Superior temporal gyrus (tissue), 1 donor: ENCODE measurements at regions not wholly inside any gene's neighbourhood (a gene's known extent, or its start where the extent isn't known, plus 50 kb on each side); places are given as distances from the start of the nearest gene placed in this dataset.
A peak's percentile ranks its signal among the peaks of the same experiment; 100 is the strongest.
"Not testable (repeated sequence)": the region's sequence is repeated elsewhere in the genome, so short reads cannot be mapped to it uniquely, and the experiment has no call there.

Source experiments
- DNase-seq: peaks from one replicate; pipeline ENCODE4 v3.0.0-alpha.2; 2016; ENCODE audit errors: extremely low spot score

- no peak for DNase-seq
These were observed 501.0 kb upstream of the EDIL3 start for GRCh38 chr5:84885485-84886258.

GRCh38 chr5:84881737-84882136, 497.1 kb upstream of the EDIL3 start:
- no peak for DNase-seq

DNA sequence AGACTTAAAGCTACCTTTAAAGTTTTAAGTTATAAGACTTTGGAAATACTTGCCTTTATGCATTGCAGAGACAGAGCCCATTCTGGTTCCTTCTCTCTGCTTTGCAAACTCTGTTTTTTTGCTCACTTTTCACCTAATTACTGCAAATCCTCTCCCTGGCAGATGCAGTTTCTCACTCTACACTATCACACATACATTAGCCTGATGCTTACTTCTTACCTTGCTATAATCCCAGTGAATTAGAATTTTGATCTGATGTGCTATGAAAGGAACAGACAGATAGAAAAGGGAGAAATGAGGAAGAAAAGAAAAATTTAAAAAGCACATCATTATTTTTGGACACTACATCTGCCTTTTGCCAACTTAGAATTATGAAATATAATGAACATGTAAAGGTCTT, 489.5 kb upstream of the EDIL3 start:
- DNase-seq: no peak

DNA sequence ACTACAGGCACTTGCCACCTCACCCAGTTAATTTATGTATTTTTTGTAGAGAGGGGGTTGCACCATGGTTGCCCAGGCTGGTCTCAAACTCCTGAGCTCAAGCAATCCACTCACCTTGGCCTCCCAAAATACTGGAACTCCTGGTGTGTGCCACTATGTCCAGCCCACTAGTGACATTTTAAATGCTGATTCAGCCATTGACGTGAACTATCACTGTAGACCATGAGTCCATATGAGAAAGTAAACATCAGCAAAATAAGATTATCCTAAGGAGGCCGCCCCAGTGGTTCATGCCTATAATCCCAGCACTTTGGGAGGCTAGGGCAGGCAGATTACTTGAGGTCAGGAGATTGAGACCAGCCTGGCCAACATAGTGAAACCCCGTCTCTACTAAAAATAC, 488.1 kb upstream of the EDIL3 start:
- DNase-seq: no peak

DNA sequence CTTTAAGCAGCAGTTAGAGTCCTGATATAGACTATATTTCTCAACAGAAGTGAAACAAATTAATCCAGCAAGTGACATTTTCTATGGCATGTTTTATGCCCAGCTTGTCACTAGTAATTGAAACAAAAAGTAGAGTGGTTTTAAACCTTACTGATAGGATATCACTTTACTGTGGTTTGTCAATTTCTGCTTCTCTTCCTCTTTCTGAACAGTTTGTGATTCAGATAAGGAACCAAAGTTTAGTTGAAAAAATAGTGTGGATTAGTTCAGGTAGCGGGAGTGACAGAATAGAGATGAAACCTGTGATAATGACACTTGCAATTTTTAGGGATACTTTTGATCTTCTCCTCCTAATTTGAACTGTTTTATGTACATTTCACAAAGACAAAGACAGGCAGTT, 485.7 kb upstream of the EDIL3 start:
- no peak for DNase-seq

DNA sequence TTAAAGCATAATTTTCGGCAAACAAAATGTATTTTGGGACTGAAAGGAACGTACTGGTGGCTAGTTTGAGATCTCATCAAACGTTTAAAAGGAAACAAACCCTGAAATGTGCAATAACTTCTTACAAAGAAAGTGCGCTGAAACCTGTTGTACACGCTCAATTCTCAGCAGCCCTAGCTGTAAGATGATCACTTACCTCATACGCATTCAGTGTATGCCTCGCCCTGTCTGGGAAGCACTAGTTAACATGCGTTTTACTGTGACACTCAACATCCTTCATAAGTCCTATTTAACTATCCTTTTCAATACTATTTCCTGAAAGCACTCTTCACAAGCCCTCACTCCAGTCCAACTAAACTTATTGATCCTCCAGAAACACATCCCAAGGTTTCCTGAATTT, 485.0 kb upstream of the EDIL3 start:
- DNase-seq: no peak

- not testable (repeated sequence) for DNase-seq
These were observed 479.3 kb upstream of the EDIL3 start for GRCh38 chr5:84863936-84864335.

DNA sequence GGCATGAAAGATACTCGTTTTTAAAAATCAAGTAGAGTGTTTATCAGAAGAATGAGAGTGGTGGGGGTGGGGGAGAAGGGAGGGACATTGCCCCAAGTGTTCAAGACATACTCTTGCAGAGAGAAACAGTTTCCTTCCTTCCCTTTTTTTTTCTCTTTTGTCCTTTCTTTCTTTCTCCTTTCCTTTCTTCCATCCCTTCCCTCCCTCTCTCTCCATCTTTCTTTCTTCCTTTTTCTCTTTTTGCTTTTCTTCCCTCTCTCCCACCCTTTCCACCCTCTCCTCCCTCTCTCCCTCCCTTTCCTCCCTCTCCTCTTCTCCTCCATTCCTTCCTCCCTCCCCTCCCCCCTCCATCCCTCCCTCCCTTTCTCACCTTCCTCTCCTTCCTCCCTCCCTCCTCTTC, 478.3 kb upstream of the EDIL3 start:
- no peak for DNase-seq

DNA sequence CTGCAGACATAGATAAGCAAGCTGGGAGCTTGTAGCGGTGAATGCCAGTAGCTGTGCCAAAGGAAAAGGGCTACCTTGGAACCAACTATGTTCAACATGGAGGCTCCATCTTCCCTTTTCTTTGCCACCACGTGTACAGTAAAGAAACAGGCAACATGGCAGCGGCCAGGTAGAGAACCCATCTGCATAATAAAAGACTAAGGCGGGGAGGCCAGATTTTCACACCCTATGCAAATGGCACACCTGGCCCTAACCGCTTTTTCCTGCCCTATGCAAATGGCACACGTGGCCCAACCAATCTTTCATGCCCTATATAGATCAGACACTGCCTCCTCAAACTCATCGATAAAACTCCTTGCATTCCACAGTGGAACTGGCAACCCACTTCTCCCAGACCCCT, 477.5 kb upstream of the EDIL3 start:
- DNase-seq: no peak

DNA sequence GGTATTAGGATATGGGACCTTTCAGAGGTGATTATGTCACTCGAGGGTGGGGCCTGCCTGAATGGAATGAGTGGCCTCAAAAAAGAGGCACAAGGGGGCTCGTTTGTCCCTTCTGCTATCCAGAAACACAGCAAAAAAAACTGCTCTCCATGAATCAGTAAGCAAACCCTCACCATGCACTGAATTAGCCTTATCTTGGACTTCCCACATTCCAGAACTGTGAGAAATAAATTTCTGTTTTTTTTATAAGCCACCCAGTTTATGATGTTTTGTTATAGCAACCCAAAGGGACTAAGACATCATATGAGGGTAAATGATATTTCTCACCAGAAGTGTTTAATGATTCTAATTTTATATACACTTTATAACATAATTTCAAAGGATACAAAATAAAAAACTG, 476.6 kb upstream of the EDIL3 start:
- no peak for DNase-seq

GRCh38 chr5:84859056-84859455, 474.4 kb upstream of the EDIL3 start:
- DNase-seq: no peak

DNA sequence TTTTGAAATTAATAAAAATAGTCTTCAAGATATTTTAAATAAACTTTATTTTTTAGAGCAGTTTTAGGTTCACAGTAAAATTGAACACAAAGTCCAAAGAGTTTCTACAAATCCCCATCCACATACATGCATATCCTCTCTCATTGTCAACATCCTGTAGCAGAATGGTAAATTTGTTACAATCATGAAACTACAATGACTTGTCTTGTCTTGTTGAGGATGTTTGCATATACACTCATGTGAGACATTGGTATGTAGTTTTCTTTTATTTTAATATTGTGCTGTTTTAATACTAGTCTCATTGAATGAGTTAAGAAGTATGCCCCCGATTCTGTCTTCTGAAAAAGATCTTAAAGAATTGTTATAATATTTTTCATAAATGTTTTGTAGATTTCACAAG, 447.0 kb upstream of the EDIL3 start:
- DNase-seq: no peak

DNA sequence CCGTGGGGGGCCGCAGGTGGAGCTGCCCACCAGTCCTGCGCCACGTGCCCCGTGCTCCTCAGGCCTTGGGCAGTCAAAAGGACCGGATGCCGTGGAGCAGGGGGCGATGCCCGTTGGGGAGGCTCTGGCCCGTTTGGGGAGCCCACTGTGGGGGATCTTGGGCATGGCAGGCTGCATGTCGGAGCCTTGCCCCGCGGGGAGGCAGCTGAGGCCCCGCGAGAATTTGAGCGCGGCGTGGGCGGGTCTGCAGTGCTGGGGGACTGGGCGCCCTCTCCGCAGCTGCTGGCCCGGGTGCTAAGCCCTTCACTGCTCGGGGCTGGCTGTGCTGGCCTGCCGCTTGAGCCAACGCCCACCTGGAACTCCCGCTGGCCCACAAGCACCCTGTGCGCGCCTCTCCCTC, 445.6 kb upstream of the EDIL3 start:
- no peak for DNase-seq

DNA sequence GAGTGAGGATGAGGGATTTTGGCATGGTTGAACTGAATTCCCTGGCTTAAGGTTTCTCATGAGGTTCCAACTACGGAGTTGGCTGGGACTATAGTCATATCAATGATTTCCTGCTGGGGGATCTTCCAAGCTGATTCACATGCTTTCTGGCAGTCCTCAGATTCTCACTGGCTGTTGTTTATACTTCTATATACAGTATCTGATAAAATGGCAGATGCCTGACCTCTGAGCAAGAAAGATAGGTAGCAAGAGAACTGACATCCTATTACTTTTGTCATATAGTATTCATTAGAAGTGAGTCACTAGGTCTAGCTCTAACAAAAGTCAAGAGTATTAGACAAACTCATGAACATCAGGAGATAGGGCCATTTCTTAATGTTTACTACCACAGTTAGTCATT, 440.9 kb upstream of the EDIL3 start:
- DNase-seq: no peak

GRCh38 chr5:84821924-84822323, 437.2 kb upstream of the EDIL3 start:
- no peak for DNase-seq

GRCh38 chr5:84817953-84818352, 433.3 kb upstream of the EDIL3 start:
- DNase-seq: no peak

GRCh38 chr5:84816746-84817547, 432.3 kb upstream of the EDIL3 start:
- no peak for DNase-seq

GRCh38 chr5:84816160-84816559, 431.5 kb upstream of the EDIL3 start:
- DNase-seq: no peak

DNA sequence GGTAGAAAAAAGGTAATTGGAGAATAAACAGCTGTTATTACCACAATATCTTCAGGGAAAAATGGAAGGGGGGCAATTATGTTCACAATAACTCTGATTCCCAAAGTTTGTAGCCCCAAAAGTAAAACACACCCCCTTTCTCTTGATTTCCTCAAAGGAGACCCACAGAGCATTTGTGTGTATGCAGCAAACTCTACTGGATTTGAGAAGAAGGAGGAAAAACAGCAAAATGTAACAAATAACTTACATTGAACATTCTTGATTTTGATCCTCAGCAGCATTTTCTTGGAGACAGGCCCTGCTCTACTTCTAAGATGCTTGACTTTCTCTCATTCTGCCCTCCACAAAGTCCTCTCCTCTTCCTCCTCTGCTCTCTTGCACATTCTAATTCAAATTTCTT, 420.8 kb upstream of the EDIL3 start:
- DNase-seq: peak; percentile 45

GRCh38 chr5:84796399-84796798, 411.7 kb upstream of the EDIL3 start:
- DNase-seq: no peak

- DNase-seq: no peak
These were observed 409.9 kb upstream of the EDIL3 start for GRCh38 chr5:84794486-84795035.

DNA sequence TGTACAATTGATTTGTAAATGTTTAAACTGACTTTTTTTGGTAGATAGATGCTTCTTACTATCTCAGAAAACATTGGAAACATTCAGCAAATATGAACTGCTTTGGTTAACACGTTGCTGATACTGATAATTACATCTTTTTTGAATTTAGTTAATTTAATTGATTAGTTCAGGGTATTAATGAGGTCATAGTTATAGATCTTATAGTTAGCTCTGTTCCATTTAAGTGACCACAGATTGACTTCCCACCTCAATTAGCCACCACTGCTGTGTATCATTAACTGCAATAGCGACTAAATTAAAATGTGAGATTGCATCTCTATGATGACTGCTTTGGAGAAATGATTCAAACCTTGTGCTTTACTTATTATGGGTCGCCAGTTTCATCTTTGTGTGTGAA, 407.1 kb upstream of the EDIL3 start:
- no peak for DNase-seq

DNA sequence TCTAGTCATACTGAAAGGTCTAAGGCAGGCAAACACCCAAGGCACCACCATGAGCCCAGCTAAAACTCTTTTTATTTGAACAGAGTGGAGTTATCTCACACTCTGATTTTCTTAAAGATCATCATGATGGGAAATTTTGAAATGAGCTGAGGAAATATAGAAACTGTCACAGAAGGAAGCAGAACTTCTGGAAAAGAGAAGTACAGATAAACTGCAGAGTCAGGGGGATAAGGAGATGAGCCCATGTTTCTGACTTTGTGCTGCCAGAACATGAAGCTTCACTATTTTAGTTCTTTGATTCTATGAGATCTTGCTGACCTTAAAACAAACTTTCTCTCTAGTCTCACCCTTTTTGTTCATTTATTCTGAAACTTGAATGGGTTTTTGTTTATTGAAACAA, 406.5 kb upstream of the EDIL3 start:
- no peak for DNase-seq
